ENCODE measurements at regions not wholly inside any gene's neighbourhood (a gene's known extent, or its start where the extent isn't known, plus 50 kb on each side); places are given as distances from the start of the nearest gene placed in this dataset.
A peak's percentile ranks its signal among the peaks of the same experiment; 100 is the strongest.

DNA sequence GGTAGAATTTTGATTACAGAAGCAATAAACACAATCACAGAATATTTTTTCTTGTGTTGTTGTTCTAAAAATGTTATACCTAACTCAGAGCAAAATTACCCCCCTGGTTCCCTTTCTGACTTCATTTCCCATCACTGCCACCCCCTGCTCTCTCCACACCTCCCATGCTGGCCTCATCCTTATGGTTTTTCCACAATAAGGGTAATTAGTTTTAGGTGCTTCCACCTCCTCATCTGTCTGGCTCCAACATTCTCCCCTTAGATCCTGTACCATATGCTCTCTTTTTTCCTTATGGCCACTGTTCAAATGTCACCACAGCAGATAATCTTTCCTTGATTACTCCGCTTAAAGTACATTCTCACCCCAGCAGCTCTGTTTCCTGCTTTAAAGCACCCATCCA, 2208.6 kb downstream of the MRPL39 start:
- Histone ChIP-seq H3K79me2 (ENCODE audit: control insufficient read depth in 1 of 2, insufficient read depth in 2 of 2, low read length in 2 of 2) (no peaks in the 10 kb centered on the region), H3K4ac (replicated peaks; ENCODE audit: insufficient read length, low read depth, low read length) (no peak overlapping the region), H4K5ac (ENCODE audit: insufficient read length, low read depth, low read length) (no peak overlapping the region), H4K91ac (replicated peaks; ENCODE audit: insufficient read length, low read length) (no peak overlapping the region), H3K9ac (replicated peaks in 1 of 4; ENCODE audit: extremely low read depth in 1 of 4, low read depth in 3 of 4, low read length in 3 of 4) (no peak overlapping the region), H2BK120ac (replicated peaks; ENCODE audit: low read depth, low read length) (no peak overlapping the region), H3K4me2 (ENCODE audit: insufficient read depth in 1 of 2, low read depth in 2 of 2, low read length in 2 of 2) (no peak overlapping the region), H3K4me3 (ENCODE audit: extremely low read depth in 1 of 4, insufficient read depth in 2 of 4, low read depth in 3 of 4, low read length in 4 of 4) (no peak overlapping the region), H2AFZ (ENCODE audit: low read length) (peak overlapping the region; percentile 43; the same call in 1 of the 2 replicates), H3K23ac (ENCODE audit: insufficient read length) (no peak overlapping the region), H3K14ac (ENCODE audit: insufficient read length) (no peak overlapping the region), H2BK15ac (ENCODE audit: low read length) (no peak overlapping the region), H3K27me3 (replicated peaks in 1 of 4; ENCODE audit: control insufficient read depth in 3 of 4, extremely low read depth in 1 of 4, insufficient read depth in 3 of 4, low read length in 3 of 4) (no peaks in the 10 kb centered on the region), H3K36me3 (ENCODE audit: control insufficient read depth in 2 of 4, insufficient read depth in 4 of 4, low read length in 3 of 4) (no peaks in the 10 kb centered on the region; a peak in 1 of 8 replicates), H2BK12ac (ENCODE audit: low read depth, low read length) (no peak overlapping the region), H4K8ac (ENCODE audit: extremely low read depth, insufficient read depth, low read length) (no peak overlapping the region), H3K27ac (ENCODE audit: low read depth, low read length) (no peak overlapping the region), H4K20me1 (replicated peaks in 1 of 2; ENCODE audit: control insufficient read depth in 1 of 2, insufficient read depth in 2 of 2, low read length in 2 of 2) (no peaks in the 10 kb centered on the region), H3K23me2 (ENCODE audit: low read depth, low read length) (no peaks in the 10 kb centered on the region), H2AK5ac (ENCODE audit: low read depth, low read length) (no peak overlapping the region), H3K79me1 (ENCODE audit: low read depth, low read length) (no peaks in the 10 kb centered on the region), H2BK5ac (ENCODE audit: low read depth, low read length) (no peak overlapping the region), H2BK20ac (ENCODE audit: low read length) (no peak overlapping the region), H3K4me1 (replicated peaks in 1 of 4; ENCODE audit: control insufficient read depth in 3 of 4, insufficient read depth in 4 of 4, low read length in 3 of 4) (no peaks in the 10 kb centered on the region), H3K9me3 (ENCODE audit: insufficient read depth in 2 of 2, low read depth in 1 of 2, low read length in 1 of 2) (no peaks in the 10 kb centered on the region), H3K56ac (replicated peaks; ENCODE audit: insufficient read length, low read depth, low read length) (no peak overlapping the region), H3K18ac (ENCODE audit: extremely low read depth, low read length) (no peak overlapping the region)
- no peak for DNase-seq (ENCODE audit: low read depth in 1 of 2, low spot score in 2 of 2)
- ChIA-PET CTCF (ENCODE audit: partially characterized antibody) (no interaction called here), POLR2A (ENCODE audit: partially characterized antibody) (no interaction called here)
- WGBS, 2 experiments (ENCODE audit: extremely low coverage in 1 of 2, insufficient coverage in 1 of 2, insufficient read length in 1 of 2, insufficient replicate concordance in 2 of 2, low coverage in 1 of 2, low lambda C conversion rate in 2 of 2, missing lambda C conversion rate in 1 of 2) = 100% methylated on average over 1 of the region's 1 CpG; no CpG with 5 or more reads in 1 of the 2 experiments
- FAIRE-seq = no peak
- no peak for TF ChIP-seq KDM1A (IDR thresholded peaks at IDR 0.05; ENCODE audit: borderline replicate concordance, low read length)
- no peak for TF ChIP-seq EP300 (IDR thresholded peaks at IDR 0.05; ENCODE audit: borderline replicate concordance in 1 of 2, low read depth in 2 of 2, low read length in 2 of 2)
- no peak for TF ChIP-seq CREB1 (IDR thresholded peaks at IDR 0.05)
- TF ChIP-seq SRF (IDR thresholded peaks at IDR 0.05; ENCODE audit: low read depth, low read length) = no peak
- no peak for TF ChIP-seq RBBP5 (IDR thresholded peaks at IDR 0.05; ENCODE audit: borderline replicate concordance, low read depth, low read length)
- TF ChIP-seq GTF2F1 (IDR thresholded peaks at IDR 0.05; ENCODE audit: borderline replicate concordance, low read depth, low read length) = no peak
- TF ChIP-seq POLR2AphosphoS5 (IDR thresholded peaks at IDR 0.05; ENCODE audit: low read depth, low read length) = no peak
- no peak for TF ChIP-seq KDM4A (IDR thresholded peaks at IDR 0.05; ENCODE audit: low read depth, low read length, severe bottlenecking)
- no peak for TF ChIP-seq SP1 (IDR thresholded peaks at IDR 0.05; ENCODE audit: low read depth, low read length)
- TF ChIP-seq, protein P1, sequence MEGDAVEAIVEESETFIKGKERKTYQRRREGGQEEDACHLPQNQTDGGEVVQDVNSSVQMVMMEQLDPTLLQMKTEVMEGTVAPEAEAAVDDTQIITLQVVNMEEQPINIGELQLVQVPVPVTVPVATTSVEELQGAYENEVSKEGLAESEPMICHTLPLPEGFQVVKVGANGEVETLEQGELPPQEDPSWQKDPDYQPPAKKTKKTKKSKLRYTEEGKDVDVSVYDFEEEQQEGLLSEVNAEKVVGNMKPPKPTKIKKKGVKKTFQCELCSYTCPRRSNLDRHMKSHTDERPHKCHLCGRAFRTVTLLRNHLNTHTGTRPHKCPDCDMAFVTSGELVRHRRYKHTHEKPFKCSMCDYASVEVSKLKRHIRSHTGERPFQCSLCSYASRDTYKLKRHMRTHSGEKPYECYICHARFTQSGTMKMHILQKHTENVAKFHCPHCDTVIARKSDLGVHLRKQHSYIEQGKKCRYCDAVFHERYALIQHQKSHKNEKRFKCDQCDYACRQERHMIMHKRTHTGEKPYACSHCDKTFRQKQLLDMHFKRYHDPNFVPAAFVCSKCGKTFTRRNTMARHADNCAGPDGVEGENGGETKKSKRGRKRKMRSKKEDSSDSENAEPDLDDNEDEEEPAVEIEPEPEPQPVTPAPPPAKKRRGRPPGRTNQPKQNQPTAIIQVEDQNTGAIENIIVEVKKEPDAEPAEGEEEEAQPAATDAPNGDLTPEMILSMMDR (IDR thresholded peaks at IDR 0.05; ENCODE audit: control extremely low read depth in 1 of 3, insufficient read depth in 1 of 3, low read depth in 1 of 3, low read length in 3 of 3) = no peak
- no peak for TF ChIP-seq BACH1 (IDR thresholded peaks at IDR 0.05; ENCODE audit: low read length)
- TF ChIP-seq, protein P2, sequence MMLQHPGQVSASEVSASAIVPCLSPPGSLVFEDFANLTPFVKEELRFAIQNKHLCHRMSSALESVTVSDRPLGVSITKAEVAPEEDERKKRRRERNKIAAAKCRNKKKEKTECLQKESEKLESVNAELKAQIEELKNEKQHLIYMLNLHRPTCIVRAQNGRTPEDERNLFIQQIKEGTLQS (IDR thresholded peaks at IDR 0.05; ENCODE audit: insufficient read depth, low read depth, low read length) = no peak
